ENCODE measurements at regions not wholly inside any gene's neighbourhood (a gene's known extent, or its start where the extent isn't known, plus 50 kb on each side); places are given as distances from the start of the nearest gene placed in this dataset.

DNA sequence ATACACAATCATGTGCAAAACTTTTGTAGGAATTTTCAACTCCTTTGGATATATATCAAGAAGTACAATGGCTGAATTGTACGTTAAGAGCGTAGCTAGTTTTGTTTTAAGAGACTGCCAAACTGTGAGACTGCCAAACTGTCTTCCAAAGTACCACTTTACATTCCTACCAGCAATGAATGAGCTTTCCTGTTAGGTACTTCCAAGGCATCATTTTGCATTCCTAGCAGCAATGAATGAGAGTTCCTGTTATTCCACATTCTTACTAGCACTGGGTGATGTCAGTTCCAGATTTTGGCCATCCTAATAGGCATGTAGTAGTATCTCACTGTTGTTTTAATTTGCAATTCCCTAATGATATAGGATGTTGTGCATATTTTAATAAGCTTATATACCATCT lies 219.3 kb downstream of the KCNN2 start:
- TF ChIP-seq, protein P1, sequence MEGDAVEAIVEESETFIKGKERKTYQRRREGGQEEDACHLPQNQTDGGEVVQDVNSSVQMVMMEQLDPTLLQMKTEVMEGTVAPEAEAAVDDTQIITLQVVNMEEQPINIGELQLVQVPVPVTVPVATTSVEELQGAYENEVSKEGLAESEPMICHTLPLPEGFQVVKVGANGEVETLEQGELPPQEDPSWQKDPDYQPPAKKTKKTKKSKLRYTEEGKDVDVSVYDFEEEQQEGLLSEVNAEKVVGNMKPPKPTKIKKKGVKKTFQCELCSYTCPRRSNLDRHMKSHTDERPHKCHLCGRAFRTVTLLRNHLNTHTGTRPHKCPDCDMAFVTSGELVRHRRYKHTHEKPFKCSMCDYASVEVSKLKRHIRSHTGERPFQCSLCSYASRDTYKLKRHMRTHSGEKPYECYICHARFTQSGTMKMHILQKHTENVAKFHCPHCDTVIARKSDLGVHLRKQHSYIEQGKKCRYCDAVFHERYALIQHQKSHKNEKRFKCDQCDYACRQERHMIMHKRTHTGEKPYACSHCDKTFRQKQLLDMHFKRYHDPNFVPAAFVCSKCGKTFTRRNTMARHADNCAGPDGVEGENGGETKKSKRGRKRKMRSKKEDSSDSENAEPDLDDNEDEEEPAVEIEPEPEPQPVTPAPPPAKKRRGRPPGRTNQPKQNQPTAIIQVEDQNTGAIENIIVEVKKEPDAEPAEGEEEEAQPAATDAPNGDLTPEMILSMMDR (IDR thresholded peaks at IDR 0.05; ENCODE audit: low read depth, low read length) = no peak
- TF ChIP-seq EZH2phosphoT487 (IDR thresholded peaks at IDR 0.05; ENCODE audit: low read depth) = no peak

Data from OCI-LY3 (cell line).